Neural cell (in vitro differentiated cells): ENCODE measurements at regions not wholly inside any gene's neighbourhood (a gene's known extent, or its start where the extent isn't known, plus 50 kb on each side); places are given as distances from the start of the nearest gene placed in this dataset.

Source experiments
- CTCF ChIP-seq: fragments of 450-650 bp; IDR thresholded peaks from 2 replicates; pipeline ENCODE4 v1.5.1; 2014; ENCODE audit warnings: antibody characterized with exemption, mild to moderate bottlenecking, moderate library complexity; ENCODE audit not compliant: poor library complexity, severe bottlenecking
- EZH2 ChIP-seq: fragments of 200-600, 300-800 bp; shearing (Covaris generic), sonication (generic); IDR thresholded peaks from 2 replicates; pipeline ENCODE4 v1.6.1; 2014; ENCODE audit warnings: antibody characterized with exemption, low read length, borderline replicate concordance, mild to moderate bottlenecking; ENCODE audit not compliant: insufficient read depth, poor library complexity, severe bottlenecking
- MXI1 ChIP-seq: fragments of 450-650 bp; conservative IDR thresholded peaks from 2 replicates; pipeline ENCODE4 v1.6.1; 2014; ENCODE audit warnings: antibody characterized with exemption, mild to moderate bottlenecking; ENCODE audit not compliant: poor library complexity, severe bottlenecking
- POLR2AphosphoS5 ChIP-seq: IDR thresholded peaks from 2 replicates; pipeline ENCODE4 v1.6.1; 2012
- REST ChIP-seq: IDR thresholded peaks from 2 replicates; pipeline ENCODE4 v1.6.1; 2012; ENCODE audit warnings: borderline replicate concordance

- TF ChIP-seq CTCF (no peak), REST (no peak), EZH2 (no peak), MXI1 (no peak), POLR2AphosphoS5 (no peak)
These were observed 320.1 kb downstream of the TRIML1 start for GRCh38 chr4:188459381-188459780.
